ENCODE measurements at regions not wholly inside any gene's neighbourhood (a gene's known extent, or its start where the extent isn't known, plus 50 kb on each side); places are given as distances from the start of the nearest gene placed in this dataset.

- DNase-seq, result no peak
- Histone ChIP-seq H3K9me3 (ENCODE audit: low read depth) (no peaks in the 10 kb centered on the region), H4K20me1 (ENCODE audit: insufficient read depth) (no peaks in the 10 kb centered on the region), H3F3A (ENCODE audit: insufficient read depth) (no peaks in the 10 kb centered on the region), H3K4me1 (ENCODE audit: insufficient read depth) (no peaks in the 10 kb centered on the region), H2AFZ (no peak overlapping the region), H3K36me3 (ENCODE audit: low read depth) (no peaks in the 10 kb centered on the region), H3K79me2 (ENCODE audit: insufficient read depth) (no peaks in the 10 kb centered on the region), H3K27me3 (replicated peaks; ENCODE audit: insufficient read depth) (no peaks in the 10 kb centered on the region), H3K27ac (no peak overlapping the region), H3K4me3 (no peak overlapping the region), H3K9ac (no peak overlapping the region), H3K4me2 (ENCODE audit: unreplicated experiment) (no peak overlapping the region), H3K9me2 (ENCODE audit: insufficient read depth) (no peaks in the 10 kb centered on the region)
- in situ Hi-C loops (cut with MboI), result no loop called here
- WGBS, 2 experiments (ENCODE audit: low coverage in 1 of 2, low lambda C conversion rate in 2 of 2, missing lambda C conversion rate in 2 of 2), result 42 to 46% methylated on average over 9 of the region's 9 CpGs
- TF ChIP-seq EZH2phosphoT487 (IDR thresholded peaks at IDR 0.05; ENCODE audit: insufficient read depth, low read depth), result no peak
Observed at GRCh38 chr6:167467282-167467681, 142.4 kb downstream of the TTLL2 start.

DNA sequence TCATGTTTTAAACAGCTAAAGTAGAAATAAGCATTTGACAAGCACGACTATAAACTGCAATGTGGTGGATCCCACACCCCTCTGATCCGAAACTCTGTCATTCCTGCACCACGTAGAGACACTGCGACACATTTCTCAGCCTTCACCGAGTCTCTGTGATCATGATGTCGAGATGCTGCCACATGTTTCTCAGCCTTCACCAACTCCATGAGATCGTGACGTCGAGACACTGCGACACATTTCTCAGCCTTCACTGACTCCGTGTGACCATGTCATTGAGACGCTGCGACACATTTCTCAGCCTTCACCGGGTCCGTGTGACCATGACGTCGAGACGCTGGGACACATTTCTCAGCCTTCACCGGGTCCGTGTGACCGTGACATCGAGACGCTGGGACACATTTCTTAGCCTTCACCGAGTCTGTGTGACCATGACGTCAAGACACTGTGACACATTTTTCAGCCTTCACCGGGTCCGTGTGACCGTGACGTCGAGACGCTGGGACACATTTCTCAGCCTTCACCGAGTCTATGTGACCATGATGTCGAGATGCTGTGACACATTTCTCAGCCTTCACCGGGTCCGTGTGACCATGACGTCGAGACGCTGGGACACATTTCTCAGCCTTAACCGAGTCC lies 143.0 kb downstream of the TTLL2 start:
- Histone ChIP-seq H3K36me3 (ENCODE audit: low read depth) (no peaks in the 10 kb centered on the region), H3K9me3 (ENCODE audit: low read depth) (no peaks in the 10 kb centered on the region), H3K9me2 (ENCODE audit: insufficient read depth) (no peaks in the 10 kb centered on the region), H3K79me2 (ENCODE audit: insufficient read depth) (no peaks in the 10 kb centered on the region), H4K20me1 (ENCODE audit: insufficient read depth) (no peaks in the 10 kb centered on the region), H3F3A (ENCODE audit: insufficient read depth) (no peaks in the 10 kb centered on the region), H3K4me1 (ENCODE audit: insufficient read depth) (no peaks in the 10 kb centered on the region), H2AFZ (no peak overlapping the region), H3K9ac (no peak overlapping the region), H3K27ac (no peak overlapping the region), H3K4me3 (no peak overlapping the region), H3K27me3 (replicated peaks; ENCODE audit: insufficient read depth) (no peaks in the 10 kb centered on the region), H3K4me2 (ENCODE audit: unreplicated experiment) (no peak overlapping the region)
- no peak for DNase-seq
- in situ Hi-C loops (cut with MboI), result no loop called here
- WGBS, 2 experiments (ENCODE audit: low coverage in 1 of 2, low lambda C conversion rate in 2 of 2, missing lambda C conversion rate in 2 of 2), result 66 to 71% methylated on average over 35 to 39 of the region's 39 CpGs
- TF ChIP-seq EZH2 (IDR thresholded peaks at IDR 0.05; ENCODE audit: insufficient read depth, poor library complexity, severe bottlenecking), result no peak
- TF ChIP-seq EZH2phosphoT487 (IDR thresholded peaks at IDR 0.05; ENCODE audit: insufficient read depth, low read depth), result no peak

GRCh38 chr6:167469101-167469500 lies 144.2 kb downstream of the TTLL2 start:
- no peaks in the 10 kb centered on the region for H3K9me3 ChIP-seq (ENCODE audit: low read depth)
- H3K4me1 ChIP-seq (ENCODE audit: insufficient read depth), result no peaks in the 10 kb centered on the region
- no peak for DNase-seq
- WGBS, 2 experiments (ENCODE audit: low coverage in 1 of 2, low lambda C conversion rate in 2 of 2, missing lambda C conversion rate in 2 of 2), result 14 to 19% methylated on average over 3 of the region's 3 CpGs
- no peaks in the 10 kb centered on the region for H3F3A ChIP-seq (ENCODE audit: insufficient read depth)
- TF ChIP-seq EZH2phosphoT487 (IDR thresholded peaks at IDR 0.05; ENCODE audit: insufficient read depth, low read depth), result no peak
- no peak for TF ChIP-seq EZH2 (IDR thresholded peaks at IDR 0.05; ENCODE audit: insufficient read depth, poor library complexity, severe bottlenecking)
- no peak overlapping the region for H2AFZ ChIP-seq
- in situ Hi-C loops (cut with MboI), result no loop called here
- H3K4me2 ChIP-seq (ENCODE audit: unreplicated experiment), result no peak overlapping the region
- no peak overlapping the region for H3K4me3 ChIP-seq
- H3K36me3 ChIP-seq (ENCODE audit: low read depth), result no peaks in the 10 kb centered on the region
- no peak overlapping the region for H3K27ac ChIP-seq
- H3K79me2 ChIP-seq (ENCODE audit: insufficient read depth), result no peaks in the 10 kb centered on the region
- no peaks in the 10 kb centered on the region for H3K9me2 ChIP-seq (ENCODE audit: insufficient read depth)
- no peak overlapping the region for H3K9ac ChIP-seq
- H3K27me3 ChIP-seq (replicated peaks; ENCODE audit: insufficient read depth), result no peaks in the 10 kb centered on the region
- H4K20me1 ChIP-seq (ENCODE audit: insufficient read depth), result no peaks in the 10 kb centered on the region

DNA sequence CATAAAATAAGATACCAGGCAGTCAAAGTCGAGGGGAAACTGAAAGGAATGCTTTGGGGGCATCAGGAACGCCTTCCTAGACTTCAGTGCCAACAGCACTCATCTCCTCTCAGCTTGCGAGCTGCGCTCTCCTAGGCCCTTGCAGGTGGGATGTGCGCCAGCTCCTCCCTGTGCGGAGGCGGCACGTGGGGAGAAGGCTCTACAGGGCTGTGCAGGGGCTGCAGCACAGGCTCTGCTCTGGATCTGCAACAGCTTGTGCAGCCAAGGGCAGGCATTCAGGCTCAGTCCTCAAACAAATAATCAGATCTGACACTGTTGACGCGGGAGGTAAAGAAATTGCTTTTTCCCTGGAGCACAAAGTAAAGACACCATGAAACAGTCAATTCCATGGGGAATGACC lies 144.8 kb downstream of the TTLL2 start:
- 43% methylated on average over 10 of the region's 10 CpGs for WGBS, 2 experiments (ENCODE audit: low coverage in 1 of 2, low lambda C conversion rate in 2 of 2, missing lambda C conversion rate in 2 of 2)
- Histone ChIP-seq H3K4me1 (ENCODE audit: insufficient read depth) (no peaks in the 10 kb centered on the region), H3K9me2 (ENCODE audit: insufficient read depth) (no peaks in the 10 kb centered on the region), H2AFZ (no peak overlapping the region), H3F3A (ENCODE audit: insufficient read depth) (no peaks in the 10 kb centered on the region), H3K79me2 (ENCODE audit: insufficient read depth) (no peaks in the 10 kb centered on the region), H4K20me1 (ENCODE audit: insufficient read depth) (no peaks in the 10 kb centered on the region), H3K27ac (no peak overlapping the region), H3K4me2 (ENCODE audit: unreplicated experiment) (no peak overlapping the region), H3K27me3 (replicated peaks; ENCODE audit: insufficient read depth) (no peaks in the 10 kb centered on the region), H3K9ac (no peak overlapping the region), H3K4me3 (no peak overlapping the region), H3K36me3 (ENCODE audit: low read depth) (no peaks in the 10 kb centered on the region), H3K9me3 (ENCODE audit: low read depth) (no peaks in the 10 kb centered on the region)
- in situ Hi-C loops (cut with MboI), result no loop called here
- TF ChIP-seq EZH2phosphoT487 (IDR thresholded peaks at IDR 0.05; ENCODE audit: insufficient read depth, low read depth) (no peak), EZH2 (IDR thresholded peaks at IDR 0.05; ENCODE audit: insufficient read depth, poor library complexity, severe bottlenecking) (no peak)
- no peak for DNase-seq

Data from GM23248 (cell line).